ENCODE measurements at regions not wholly inside any gene's neighbourhood (a gene's known extent, or its start where the extent isn't known, plus 50 kb on each side); places are given as distances from the start of the nearest gene placed in this dataset.
A peak's percentile ranks its signal among the peaks of the same experiment; 100 is the strongest.

- H3K9me3 ChIP-seq (ENCODE audit: control insufficient read depth, insufficient read depth, low read length) = no peaks in the 10 kb centered on the region
- peaks cover 10% of the 10 kb centered on the region for H3K4me1 ChIP-seq (ENCODE audit: control insufficient read depth, insufficient read depth, low read length)
- no peaks in the 10 kb centered on the region for H3K27me3 ChIP-seq (ENCODE audit: control insufficient read depth, insufficient read depth, low read length)
- no peak overlapping the region for H3K4me3 ChIP-seq (ENCODE audit: low read depth, low read length)
- no peak overlapping the region for H3K9ac ChIP-seq (ENCODE audit: low read depth, low read length)
- no peaks in the 10 kb centered on the region for H3K36me3 ChIP-seq (ENCODE audit: control insufficient read depth, insufficient read depth, low read length)
- H3K27ac ChIP-seq (ENCODE audit: low read depth, low read length) = peak overlapping the region; percentile 24
Measured at GRCh38 chr2:144156736-144157640, 362.9 kb downstream of the ZEB2 start.

GRCh38 chr2:144154205-144154604, 365.7 kb downstream of the ZEB2 start:
- Histone ChIP-seq H3K36me3 (ENCODE audit: control insufficient read depth, insufficient read depth, low read length) (no peaks in the 10 kb centered on the region), H3K9me3 (ENCODE audit: control insufficient read depth, insufficient read depth, low read length) (no peaks in the 10 kb centered on the region), H3K4me3 (ENCODE audit: low read depth, low read length) (no peak overlapping the region), H3K27ac (ENCODE audit: low read depth, low read length) (no peak overlapping the region), H3K4me1 (ENCODE audit: control insufficient read depth, insufficient read depth, low read length) (peaks cover 10% of the 10 kb centered on the region), H3K27me3 (ENCODE audit: control insufficient read depth, insufficient read depth, low read length) (no peaks in the 10 kb centered on the region), H3K9ac (ENCODE audit: low read depth, low read length) (no peak overlapping the region)

- H3K9ac ChIP-seq (ENCODE audit: low read depth, low read length) = no peak overlapping the region
- H3K27me3 ChIP-seq (ENCODE audit: control insufficient read depth, insufficient read depth, low read length) = no peaks in the 10 kb centered on the region
- no peak overlapping the region for H3K4me3 ChIP-seq (ENCODE audit: low read depth, low read length)
- no peaks in the 10 kb centered on the region for H3K9me3 ChIP-seq (ENCODE audit: control insufficient read depth, insufficient read depth, low read length)
- peaks cover 10% of the 10 kb centered on the region for H3K4me1 ChIP-seq (ENCODE audit: control insufficient read depth, insufficient read depth, low read length)
- no peaks in the 10 kb centered on the region for H3K36me3 ChIP-seq (ENCODE audit: control insufficient read depth, insufficient read depth, low read length)
- H3K27ac ChIP-seq (ENCODE audit: low read depth, low read length) = no peak overlapping the region
Measured at GRCh38 chr2:144152817-144153271, 367.1 kb downstream of the ZEB2 start.

- Histone ChIP-seq H3K9ac (ENCODE audit: low read depth, low read length) (no peak overlapping the region), H3K9me3 (ENCODE audit: control insufficient read depth, insufficient read depth, low read length) (no peaks in the 10 kb centered on the region), H3K27me3 (ENCODE audit: control insufficient read depth, insufficient read depth, low read length) (no peaks in the 10 kb centered on the region), H3K36me3 (ENCODE audit: control insufficient read depth, insufficient read depth, low read length) (no peaks in the 10 kb centered on the region), H3K4me1 (ENCODE audit: control insufficient read depth, insufficient read depth, low read length) (peaks cover 2% of the 10 kb centered on the region), H3K4me3 (ENCODE audit: low read depth, low read length) (no peak overlapping the region), H3K27ac (ENCODE audit: low read depth, low read length) (no peak overlapping the region)
Measured at GRCh38 chr2:144151851-144152250, 368.1 kb downstream of the ZEB2 start.

GRCh38 chr2:144151405-144151804, 368.5 kb downstream of the ZEB2 start:
- no peaks in the 10 kb centered on the region for H3K27me3 ChIP-seq (ENCODE audit: control insufficient read depth, insufficient read depth, low read length)
- H3K9ac ChIP-seq (ENCODE audit: low read depth, low read length) = no peak overlapping the region
- no peak overlapping the region for H3K27ac ChIP-seq (ENCODE audit: low read depth, low read length)
- no peak overlapping the region for H3K4me3 ChIP-seq (ENCODE audit: low read depth, low read length)
- no peaks in the 10 kb centered on the region for H3K4me1 ChIP-seq (ENCODE audit: control insufficient read depth, insufficient read depth, low read length)
- H3K36me3 ChIP-seq (ENCODE audit: control insufficient read depth, insufficient read depth, low read length) = no peaks in the 10 kb centered on the region
- H3K9me3 ChIP-seq (ENCODE audit: control insufficient read depth, insufficient read depth, low read length) = no peaks in the 10 kb centered on the region

- H3K4me1 ChIP-seq (ENCODE audit: control insufficient read depth, insufficient read depth, low read length) = no peaks in the 10 kb centered on the region
- no peaks in the 10 kb centered on the region for H3K9me3 ChIP-seq (ENCODE audit: control insufficient read depth, insufficient read depth, low read length)
- H3K9ac ChIP-seq (ENCODE audit: low read depth, low read length) = no peak overlapping the region
- H3K36me3 ChIP-seq (ENCODE audit: control insufficient read depth, insufficient read depth, low read length) = no peaks in the 10 kb centered on the region
- H3K27ac ChIP-seq (ENCODE audit: low read depth, low read length) = no peak overlapping the region
- H3K27me3 ChIP-seq (ENCODE audit: control insufficient read depth, insufficient read depth, low read length) = no peaks in the 10 kb centered on the region
- H3K4me3 ChIP-seq (ENCODE audit: low read depth, low read length) = no peak overlapping the region
Measured at GRCh38 chr2:144147356-144147755, 372.6 kb downstream of the ZEB2 start.

GRCh38 chr2:144146876-144147275, 373.0 kb downstream of the ZEB2 start:
- no peaks in the 10 kb centered on the region for H3K36me3 ChIP-seq (ENCODE audit: control insufficient read depth, insufficient read depth, low read length)
- no peaks in the 10 kb centered on the region for H3K4me1 ChIP-seq (ENCODE audit: control insufficient read depth, insufficient read depth, low read length)
- H3K9me3 ChIP-seq (ENCODE audit: control insufficient read depth, insufficient read depth, low read length) = no peaks in the 10 kb centered on the region
- no peak overlapping the region for H3K4me3 ChIP-seq (ENCODE audit: low read depth, low read length)
- H3K27ac ChIP-seq (ENCODE audit: low read depth, low read length) = no peak overlapping the region
- no peak overlapping the region for H3K9ac ChIP-seq (ENCODE audit: low read depth, low read length)
- H3K27me3 ChIP-seq (ENCODE audit: control insufficient read depth, insufficient read depth, low read length) = no peaks in the 10 kb centered on the region

GRCh38 chr2:144146076-144146475, 373.8 kb downstream of the ZEB2 start:
- no peaks in the 10 kb centered on the region for H3K4me1 ChIP-seq (ENCODE audit: control insufficient read depth, insufficient read depth, low read length)
- H3K4me3 ChIP-seq (ENCODE audit: low read depth, low read length) = no peak overlapping the region
- no peaks in the 10 kb centered on the region for H3K27me3 ChIP-seq (ENCODE audit: control insufficient read depth, insufficient read depth, low read length)
- H3K9me3 ChIP-seq (ENCODE audit: control insufficient read depth, insufficient read depth, low read length) = no peaks in the 10 kb centered on the region
- H3K36me3 ChIP-seq (ENCODE audit: control insufficient read depth, insufficient read depth, low read length) = no peaks in the 10 kb centered on the region
- no peak overlapping the region for H3K9ac ChIP-seq (ENCODE audit: low read depth, low read length)
- no peak overlapping the region for H3K27ac ChIP-seq (ENCODE audit: low read depth, low read length)

- H3K4me3 ChIP-seq (ENCODE audit: low read depth, low read length) = no peak overlapping the region
- no peak overlapping the region for H3K27ac ChIP-seq (ENCODE audit: low read depth, low read length)
- H3K9me3 ChIP-seq (ENCODE audit: control insufficient read depth, insufficient read depth, low read length) = no peaks in the 10 kb centered on the region
- no peak overlapping the region for H3K9ac ChIP-seq (ENCODE audit: low read depth, low read length)
- H3K4me1 ChIP-seq (ENCODE audit: control insufficient read depth, insufficient read depth, low read length) = no peaks in the 10 kb centered on the region
- H3K36me3 ChIP-seq (ENCODE audit: control insufficient read depth, insufficient read depth, low read length) = no peaks in the 10 kb centered on the region
- no peaks in the 10 kb centered on the region for H3K27me3 ChIP-seq (ENCODE audit: control insufficient read depth, insufficient read depth, low read length)
Measured at GRCh38 chr2:144143294-144144151, 376.4 kb downstream of the ZEB2 start.

GRCh38 chr2:144140891-144141290, 379.0 kb downstream of the ZEB2 start:
- H3K4me1 ChIP-seq (ENCODE audit: control insufficient read depth, insufficient read depth, low read length) = no peaks in the 10 kb centered on the region; the same call in 1 of the 2 replicates
- no peaks in the 10 kb centered on the region for H3K36me3 ChIP-seq (ENCODE audit: control insufficient read depth, insufficient read depth, low read length)
- H3K27me3 ChIP-seq (ENCODE audit: control insufficient read depth, insufficient read depth, low read length) = no peaks in the 10 kb centered on the region
- no peak overlapping the region for H3K9ac ChIP-seq (ENCODE audit: low read depth, low read length)
- no peaks in the 10 kb centered on the region for H3K9me3 ChIP-seq (ENCODE audit: control insufficient read depth, insufficient read depth, low read length)
- H3K27ac ChIP-seq (ENCODE audit: low read depth, low read length) = no peak overlapping the region
- H3K4me3 ChIP-seq (ENCODE audit: low read depth, low read length) = no peak overlapping the region

All from HUES48 (cell line).